ENCODE measurements at regions not wholly inside any gene's neighbourhood (a gene's known extent, or its start where the extent isn't known, plus 50 kb on each side); places are given as distances from the start of the nearest gene placed in this dataset.

DNA sequence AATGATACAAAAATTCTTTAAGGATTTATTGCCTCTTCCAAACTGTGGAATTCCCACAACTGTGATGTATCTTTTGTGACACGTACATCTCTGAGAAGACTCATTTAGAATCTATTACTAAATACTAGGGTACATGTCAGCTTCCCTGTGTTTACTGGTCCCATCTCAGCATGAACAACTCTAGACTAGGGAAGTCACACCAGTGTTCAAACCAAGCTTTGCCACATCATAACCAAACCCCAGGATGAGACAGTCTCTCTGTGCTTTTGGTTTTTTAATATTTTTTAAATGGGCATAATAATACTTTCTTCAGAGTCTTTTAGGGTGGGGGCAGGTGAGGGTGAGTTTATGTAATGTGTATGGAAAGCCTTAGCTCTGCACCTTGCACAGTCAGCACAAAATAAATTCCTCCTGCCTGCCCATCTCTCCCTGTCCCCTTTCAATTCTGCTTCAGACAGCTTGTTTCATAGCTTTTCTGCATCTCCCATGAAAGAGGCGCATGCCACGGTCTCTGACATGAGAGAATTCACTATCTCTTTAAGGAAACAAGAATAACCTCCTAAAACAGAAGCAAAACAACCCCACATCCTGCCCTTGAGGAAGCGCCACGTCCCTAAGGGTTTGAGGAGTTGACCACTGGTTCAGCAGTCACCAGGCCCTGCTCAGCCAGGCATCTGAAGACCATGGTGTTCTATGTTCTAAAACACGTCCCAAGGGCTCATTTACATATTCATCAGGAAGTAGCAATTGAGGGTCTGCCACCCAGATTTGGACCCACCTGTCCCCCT is 174.5 kb downstream of the USP12 start:
- Histone ChIP-seq H3K4me3 (no peak overlapping the region), H3K9me3 (peaks cover 0 to 8% of the 10 kb centered on the region in 2 donors), H3K36me3 (no peaks in the 10 kb centered on the region), H3K27ac (no peak overlapping the region), H3K4me1 (no peaks in the 10 kb centered on the region), H3K27me3 (peaks cover 0 to 7% of the 10 kb centered on the region in 2 donors)
- TF ChIP-seq POLR2A (IDR thresholded peaks at IDR 0.05) = no peak
- TF ChIP-seq POLR2AphosphoS5 (IDR thresholded peaks at IDR 0.05) = no peak
- no peak for TF ChIP-seq CTCF (IDR thresholded peaks at IDR 0.05)
- intact Hi-C loops (cut with DNase I; ENCODE audit: low total_unique reads) = no loop called here
- DNase-seq (ENCODE audit: low spot score in 2 of 2) = no peak

GRCh38 chr13:26995159-26995558 is 176.5 kb downstream of the USP12 start:
- TF ChIP-seq POLR2AphosphoS5 (IDR thresholded peaks at IDR 0.05) (no peak), POLR2A (IDR thresholded peaks at IDR 0.05) (no peak), CTCF (IDR thresholded peaks at IDR 0.05) (no peak)
- H3K36me3 ChIP-seq = no peaks in the 10 kb centered on the region
- peaks cover 0 to 8% of the 10 kb centered on the region in 2 donors for H3K9me3 ChIP-seq
- no peak for DNase-seq (ENCODE audit: low spot score in 2 of 2)
- peaks cover 0 to 7% of the 10 kb centered on the region in 2 donors for H3K27me3 ChIP-seq
- H3K27ac ChIP-seq = no peak overlapping the region
- H3K4me1 ChIP-seq = no peaks in the 10 kb centered on the region
- H3K4me3 ChIP-seq = no peak overlapping the region
- intact Hi-C loops (cut with DNase I; ENCODE audit: low total_unique reads) = no loop called here

- Histone ChIP-seq H3K27me3 (peaks cover 0 to 4% of the 10 kb centered on the region in 2 donors), H3K4me1 (no peaks in the 10 kb centered on the region), H3K36me3 (no peaks in the 10 kb centered on the region), H3K9me3 (peaks cover 0 to 8% of the 10 kb centered on the region in 2 donors), H3K27ac (no peak overlapping the region), H3K4me3 (no peak overlapping the region)
- intact Hi-C loops (cut with DNase I; ENCODE audit: low total_unique reads) = no loop called here
- DNase-seq (ENCODE audit: low spot score in 2 of 2) = no peak
- TF ChIP-seq POLR2A (IDR thresholded peaks at IDR 0.05) (no peak), POLR2AphosphoS5 (IDR thresholded peaks at IDR 0.05) (no peak)
Measured at GRCh38 chr13:26993780-26994179, 177.8 kb downstream of the USP12 start.

GRCh38 chr13:26992951-26993719 is 178.5 kb downstream of the USP12 start:
- peaks cover 0 to 8% of the 10 kb centered on the region in 2 donors for H3K9me3 ChIP-seq
- no peak overlapping the region for H3K4me3 ChIP-seq
- no peaks in the 10 kb centered on the region for H3K36me3 ChIP-seq
- TF ChIP-seq POLR2AphosphoS5 (IDR thresholded peaks at IDR 0.05) = no peak
- TF ChIP-seq CTCF (IDR thresholded peaks at IDR 0.05) = no peak
- no peak for TF ChIP-seq POLR2A (IDR thresholded peaks at IDR 0.05)
- DNase-seq (ENCODE audit: low spot score in 2 of 2) = no peak
- intact Hi-C loops (cut with DNase I; ENCODE audit: low total_unique reads) = no loop called here
- H3K27me3 ChIP-seq = peaks cover 0 to 4% of the 10 kb centered on the region in 2 donors
- no peaks in the 10 kb centered on the region for H3K4me1 ChIP-seq
- no peak overlapping the region for H3K27ac ChIP-seq

GRCh38 chr13:26991508-26992181 is 180.0 kb downstream of the USP12 start:
- H3K27ac ChIP-seq = no peak overlapping the region
- no peak for DNase-seq (ENCODE audit: low spot score in 2 of 2)
- H3K9me3 ChIP-seq = peaks cover 0 to 6% of the 10 kb centered on the region in 2 donors
- intact Hi-C loops (cut with DNase I; ENCODE audit: low total_unique reads) = no loop called here
- H3K27me3 ChIP-seq = no peaks in the 10 kb centered on the region
- H3K4me1 ChIP-seq = no peaks in the 10 kb centered on the region
- no peaks in the 10 kb centered on the region for H3K36me3 ChIP-seq
- TF ChIP-seq CTCF (IDR thresholded peaks at IDR 0.05) (no peak), POLR2A (IDR thresholded peaks at IDR 0.05) (no peak), POLR2AphosphoS5 (IDR thresholded peaks at IDR 0.05) (no peak)
- H3K4me3 ChIP-seq = no peak overlapping the region

Measured in breast epithelium (tissue), 4 donors.